ENCODE measurements at regions not wholly inside any gene's neighbourhood (a gene's known extent, or its start where the extent isn't known, plus 50 kb on each side); places are given as distances from the start of the nearest gene placed in this dataset.
A peak's percentile ranks its signal among the peaks of the same experiment; 100 is the strongest.

GRCh38 chr13:73782450-73783449, 351.5 kb downstream of the KLF12 start:
- peak in 1 of 2 experiments; percentile 10 for DNase-seq

GRCh38 chr13:73781384-73781783, 352.8 kb downstream of the KLF12 start:
- DNase-seq = no peak

- no peak for DNase-seq
Observed at GRCh38 chr13:73779881-73780280, 354.3 kb downstream of the KLF12 start.

GRCh38 chr13:73778242-73778864, 355.9 kb downstream of the KLF12 start:
- DNase-seq = no peak

DNA sequence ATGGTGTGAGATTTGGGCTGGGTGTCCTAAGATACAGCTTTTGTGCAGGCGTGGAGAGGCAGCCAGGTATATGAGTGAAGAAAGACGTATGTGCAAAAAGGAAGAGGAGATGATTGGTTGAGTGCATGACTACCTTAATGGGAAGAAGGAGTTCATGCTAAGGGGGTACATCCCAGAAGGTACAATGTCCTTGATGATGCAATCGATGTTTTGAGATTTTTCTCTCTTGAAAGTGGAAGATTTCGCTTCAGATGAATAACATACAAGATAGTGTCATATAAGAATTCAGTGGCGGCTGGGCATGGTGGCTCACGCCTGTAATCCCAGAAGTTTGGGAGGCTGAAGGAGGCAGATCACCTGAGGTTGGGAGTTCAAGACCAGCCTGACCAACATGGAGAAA, 357.1 kb downstream of the KLF12 start:
- DNase-seq = no peak

DNA sequence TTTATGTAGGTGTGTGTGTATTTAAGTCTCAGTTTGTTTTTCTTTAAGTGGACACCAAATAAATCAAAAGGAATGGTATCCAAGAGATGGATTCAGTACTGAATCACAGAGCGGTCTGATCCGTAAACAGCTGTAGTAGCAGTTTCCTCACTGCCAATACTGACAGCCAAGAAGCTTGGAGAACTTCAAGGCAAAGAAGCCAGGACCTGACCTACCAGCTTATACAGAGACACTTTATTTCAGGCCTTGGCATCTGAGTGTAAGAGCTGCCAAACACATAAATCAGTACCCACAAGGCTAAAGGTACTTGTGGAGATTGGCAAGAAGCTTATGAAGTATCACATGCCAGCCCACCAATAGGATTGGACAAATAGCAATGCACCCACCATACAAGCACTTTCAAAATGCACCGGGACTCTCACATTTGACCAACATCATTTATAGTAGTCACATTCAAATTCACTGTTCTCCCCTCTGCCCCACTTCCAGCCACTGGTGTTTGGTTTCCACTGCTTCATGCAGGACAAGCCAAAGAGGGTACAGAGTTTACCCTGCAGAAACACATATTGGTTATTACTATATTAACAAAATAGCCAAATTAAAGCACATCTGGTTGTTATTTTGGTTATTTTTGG, 357.9 kb downstream of the KLF12 start:
- DNase-seq = no peak

DNA sequence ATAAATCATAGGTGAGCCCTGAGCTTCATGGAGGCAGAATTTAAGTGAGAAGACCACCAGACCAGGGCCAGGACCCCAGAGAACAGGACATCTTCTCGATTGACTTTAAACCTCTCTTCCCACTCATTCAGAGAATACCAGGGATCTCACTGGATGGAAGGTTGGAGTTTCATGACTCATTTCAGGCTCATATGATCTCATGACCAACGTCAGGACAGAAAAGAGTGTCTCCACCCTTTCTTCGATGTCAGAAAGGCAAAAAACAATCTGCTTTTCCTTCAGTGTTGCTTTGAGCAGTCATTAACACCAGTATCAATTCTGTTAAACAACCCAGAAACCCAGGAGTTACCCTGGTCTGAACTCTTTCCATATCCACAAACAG, 361.0 kb downstream of the KLF12 start:
- no peak for DNase-seq

GRCh38 chr13:73772449-73773167, 361.6 kb downstream of the KLF12 start:
- DNase-seq = no peak

DNA sequence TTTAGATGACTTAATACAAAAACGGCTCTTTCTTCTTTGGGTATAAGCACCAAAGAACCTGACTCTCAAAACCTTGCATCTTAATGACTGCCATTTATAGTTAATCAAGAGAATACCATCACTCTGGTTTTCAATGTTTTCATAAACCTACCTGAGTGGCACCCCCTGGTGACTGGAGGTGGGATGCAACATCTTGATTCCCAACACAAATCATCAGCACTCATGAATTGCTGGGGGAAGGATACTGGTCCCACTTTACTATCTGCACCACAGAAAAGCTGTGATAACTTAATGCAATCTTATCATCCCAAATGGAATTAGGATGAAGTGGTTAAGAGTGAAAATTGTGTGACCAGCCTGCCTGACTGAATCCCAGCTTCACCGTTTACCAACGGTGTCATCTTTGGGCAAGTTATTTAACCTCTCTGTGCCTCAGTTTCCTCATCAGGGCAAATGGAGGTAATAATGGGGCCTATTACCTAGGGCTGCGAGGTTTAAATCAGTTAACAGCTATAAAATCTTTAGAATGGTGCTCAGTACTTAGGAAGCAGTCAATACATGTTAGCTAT, 366.4 kb downstream of the KLF12 start:
- no peak for DNase-seq

DNA sequence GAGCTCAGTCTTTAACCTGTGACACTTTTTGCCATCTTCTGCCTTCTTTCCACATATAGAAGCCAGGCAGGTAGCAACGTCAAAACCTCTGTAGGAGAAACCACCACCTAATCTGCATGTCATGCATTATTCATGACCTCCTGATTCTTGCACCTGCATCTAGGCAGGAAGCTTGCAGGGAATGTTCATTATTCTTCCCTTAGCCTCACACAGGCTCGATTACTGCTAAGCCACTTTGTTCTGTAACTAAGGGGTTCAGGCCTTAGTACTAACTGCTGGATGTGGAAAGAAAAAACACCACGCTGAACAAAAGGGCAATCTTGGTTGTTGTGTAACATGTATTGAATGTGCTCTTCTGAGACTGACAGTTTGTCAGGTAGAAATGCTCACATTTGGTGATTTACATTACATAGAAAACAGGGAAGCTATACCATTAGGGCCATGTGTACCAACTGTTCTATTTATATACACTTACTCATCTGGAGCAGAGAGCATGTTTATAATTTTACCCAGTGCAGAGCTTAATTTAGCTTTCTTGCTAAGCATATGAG, 366.9 kb downstream of the KLF12 start:
- no peak for DNase-seq

GRCh38 chr13:73765651-73766384, 368.4 kb downstream of the KLF12 start:
- DNase-seq = no peak

- no peak for DNase-seq
Observed at GRCh38 chr13:73759434-73759833, 374.8 kb downstream of the KLF12 start.

- no peak for DNase-seq
Observed at GRCh38 chr13:73757481-73758233, 376.5 kb downstream of the KLF12 start.

DNA sequence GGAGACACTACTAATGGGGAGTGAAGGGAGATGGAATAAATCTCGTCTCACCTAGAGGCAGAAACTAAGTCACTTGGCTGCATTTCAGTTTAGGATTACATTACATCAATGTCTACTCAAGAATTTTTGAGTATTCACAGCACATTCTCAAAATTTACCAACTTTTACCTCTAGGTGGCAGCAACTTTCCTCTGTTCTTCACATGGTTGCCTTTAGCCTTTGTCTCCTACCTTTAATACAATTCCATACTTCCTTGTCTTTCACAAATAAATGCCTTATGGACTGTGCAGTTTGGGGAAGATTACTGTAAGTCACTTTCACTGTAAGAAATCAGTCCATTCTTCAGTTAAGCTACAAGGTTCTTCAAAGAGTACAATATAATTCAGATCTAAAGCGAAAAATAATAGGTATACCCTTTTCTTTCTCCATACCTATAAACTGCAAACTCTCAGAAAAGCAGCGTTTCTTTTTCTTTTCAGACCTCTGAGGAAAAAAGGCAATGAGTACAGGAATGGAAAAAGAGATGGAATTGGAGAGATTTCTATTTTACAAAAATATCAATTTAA, 379.4 kb downstream of the KLF12 start:
- DNase-seq = peak; percentile 43 to 62

DNA sequence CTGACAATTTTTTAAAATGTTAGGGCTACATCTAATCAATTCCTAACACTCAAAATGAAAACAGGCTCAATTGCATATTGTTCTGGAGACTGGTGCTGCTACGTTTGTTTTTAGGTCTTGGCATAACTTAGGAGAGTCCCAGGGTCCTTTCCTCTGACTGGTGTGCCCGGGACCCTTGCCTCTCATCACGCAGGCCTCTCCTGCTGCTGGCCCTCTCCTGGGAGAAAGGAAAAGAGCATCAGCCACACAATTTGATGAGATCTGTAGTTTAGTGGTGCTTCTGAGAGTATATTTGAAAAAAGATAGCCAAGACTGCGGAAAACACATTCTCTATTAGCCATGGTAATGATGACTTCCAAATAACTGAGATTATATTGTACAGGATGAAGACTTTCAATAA, 380.0 kb downstream of the KLF12 start:
- no peak for DNase-seq

GRCh38 chr13:73751290-73751689, 382.9 kb downstream of the KLF12 start:
- no peak for DNase-seq

DNA sequence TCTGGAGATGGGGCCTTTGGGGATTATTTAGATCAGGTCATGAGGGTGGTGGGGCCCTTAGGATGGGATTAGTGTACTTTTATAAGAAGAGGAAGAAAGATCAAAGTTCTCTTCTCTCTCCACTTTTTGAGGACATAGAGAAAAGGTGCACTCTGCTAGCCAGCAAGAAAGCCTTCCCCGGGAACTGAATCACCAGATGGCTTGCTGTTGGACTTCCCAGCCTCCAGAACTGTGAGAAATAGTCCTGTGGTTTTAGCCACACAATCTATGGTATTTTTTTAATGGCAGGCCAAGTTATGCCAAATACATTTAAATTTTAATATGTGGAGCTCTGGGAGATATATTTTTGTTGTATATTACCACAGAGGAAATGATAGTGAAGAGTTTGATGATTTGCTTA, 385.8 kb downstream of the KLF12 start:
- no peak for DNase-seq

DNA sequence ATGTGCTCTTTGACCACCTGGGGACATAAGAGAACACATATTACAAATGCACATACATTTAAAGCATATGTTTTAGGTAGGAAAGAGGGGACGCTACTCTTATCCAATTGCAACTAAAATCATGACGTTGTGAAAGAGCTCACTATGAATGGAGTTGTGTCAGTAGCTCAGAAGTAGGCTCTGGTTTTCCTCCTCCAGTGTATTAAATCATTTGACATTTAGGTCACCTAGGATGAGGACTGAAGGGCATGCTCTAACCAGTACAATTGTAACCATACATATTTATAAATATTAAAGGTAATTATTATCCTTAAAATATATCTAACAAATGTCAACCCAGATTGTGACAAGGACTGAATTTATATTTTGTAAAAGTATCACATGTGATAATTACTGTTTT, 389.0 kb downstream of the KLF12 start:
- DNase-seq = no peak

DNA sequence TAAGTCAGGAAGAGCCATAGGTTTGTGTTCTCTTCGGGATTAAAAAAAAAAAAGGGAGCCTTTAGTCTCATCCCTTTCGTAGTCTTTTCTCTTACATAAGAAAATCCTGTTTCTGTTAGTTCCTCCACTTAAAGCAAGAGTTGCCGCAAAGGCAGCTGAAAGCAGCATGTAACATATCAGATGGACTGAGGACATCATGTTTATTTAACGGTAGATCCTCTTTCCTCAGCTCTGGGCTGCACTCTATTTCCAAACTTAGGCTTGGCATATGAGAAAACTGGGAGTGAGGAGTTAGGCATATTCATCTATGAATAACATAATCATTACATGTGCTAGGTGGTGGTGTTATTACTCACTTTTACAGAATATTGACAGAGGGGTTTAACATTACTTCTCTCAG, 391.2 kb downstream of the KLF12 start:
- no peak for DNase-seq

DNA sequence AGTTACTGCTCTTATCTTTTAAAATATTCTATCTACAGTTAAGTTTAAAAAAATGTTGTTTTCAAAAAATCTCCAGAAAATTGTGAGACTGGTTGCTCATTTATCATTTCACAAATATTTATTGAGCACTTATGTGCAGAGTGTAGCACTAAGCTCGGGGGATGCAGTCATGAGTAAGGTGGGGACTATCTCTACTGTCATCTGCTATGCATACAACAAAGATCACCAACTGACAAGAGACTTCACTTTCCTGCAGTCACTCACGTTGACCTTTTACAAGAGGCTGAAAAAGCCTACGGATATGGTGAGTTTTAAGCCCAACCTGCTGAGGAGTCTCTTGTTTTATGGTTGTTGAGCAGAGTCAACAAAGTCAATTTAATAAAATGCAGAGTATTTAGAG, 392.5 kb downstream of the KLF12 start:
- DNase-seq = no peak

GRCh38 chr13:73741111-73741510, 393.1 kb downstream of the KLF12 start:
- DNase-seq = no peak
